Suprapubic skin (tissue), 3 donors: ENCODE measurements at regions not wholly inside any gene's neighbourhood (a gene's known extent, or its start where the extent isn't known, plus 50 kb on each side); places are given as distances from the start of the nearest gene placed in this dataset.

Source experiments
- CTCF ChIP-seq, 2 donors: fragments of 200-600 bp in 1 of 2; fragments of 450-650 bp in 1 of 2; sonication (generic) in 1 of 2; IDR thresholded peaks; one replicate each; pipeline ENCODE4 v1.5.1; 2016 to 2019; ENCODE audit warnings: antibody characterized with exemption in 2 of 2, mild to moderate bottlenecking in 1 of 2, moderate library complexity in 1 of 2
- EP300 ChIP-seq: sonication (generic); formaldehyde crosslinking; IDR thresholded peaks from one replicate; pipeline ENCODE4 v1.6.1; 2017; ENCODE audit warnings: antibody characterized with exemption

- TF ChIP-seq EP300: no peak
- TF ChIP-seq CTCF (IDR thresholded peaks at IDR 0.05): no peak
Observed at GRCh38 chr1:95503278-95504030, 269.4 kb downstream of the RWDD3 start.
